ENCODE measurements at regions not wholly inside any gene's neighbourhood (a gene's known extent, or its start where the extent isn't known, plus 50 kb on each side); places are given as distances from the start of the nearest gene placed in this dataset.

- DNase-seq (ENCODE audit: low read depth in 1 of 2, low spot score in 1 of 2) = no peak
These were observed 98.6 kb upstream of the THY1 start for GRCh38 chr11:119521551-119521950.

GRCh38 chr11:119520966-119521365 lies 98.0 kb upstream of the THY1 start:
- no peak for DNase-seq (ENCODE audit: low read depth in 1 of 2, low spot score in 1 of 2)

GRCh38 chr11:119520400-119520799 lies 97.4 kb upstream of the THY1 start:
- DNase-seq (ENCODE audit: low read depth in 1 of 2, low spot score in 1 of 2) = no peak

DNA sequence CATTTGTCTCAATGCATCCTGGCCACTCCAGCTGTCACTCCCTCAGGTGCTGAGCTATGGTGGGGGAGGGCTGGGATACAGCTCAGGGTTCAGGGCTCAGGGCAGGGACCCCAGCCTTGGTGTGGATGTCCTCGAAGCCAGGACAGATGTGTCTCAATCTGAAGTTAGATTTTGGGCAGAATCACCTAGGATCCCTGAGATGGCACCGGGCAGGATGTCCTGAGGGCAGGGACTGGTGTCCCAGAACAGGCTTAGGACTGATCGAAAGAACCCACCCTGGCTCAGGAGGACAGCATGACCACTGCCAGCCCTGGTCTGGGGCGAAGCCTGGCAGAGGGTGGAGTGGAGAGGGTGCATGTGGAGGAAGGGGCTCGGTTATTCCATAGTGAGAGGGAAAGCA lies 96.8 kb upstream of the THY1 start:
- DNase-seq (ENCODE audit: low read depth in 1 of 2, low spot score in 1 of 2) = no peak

DNA sequence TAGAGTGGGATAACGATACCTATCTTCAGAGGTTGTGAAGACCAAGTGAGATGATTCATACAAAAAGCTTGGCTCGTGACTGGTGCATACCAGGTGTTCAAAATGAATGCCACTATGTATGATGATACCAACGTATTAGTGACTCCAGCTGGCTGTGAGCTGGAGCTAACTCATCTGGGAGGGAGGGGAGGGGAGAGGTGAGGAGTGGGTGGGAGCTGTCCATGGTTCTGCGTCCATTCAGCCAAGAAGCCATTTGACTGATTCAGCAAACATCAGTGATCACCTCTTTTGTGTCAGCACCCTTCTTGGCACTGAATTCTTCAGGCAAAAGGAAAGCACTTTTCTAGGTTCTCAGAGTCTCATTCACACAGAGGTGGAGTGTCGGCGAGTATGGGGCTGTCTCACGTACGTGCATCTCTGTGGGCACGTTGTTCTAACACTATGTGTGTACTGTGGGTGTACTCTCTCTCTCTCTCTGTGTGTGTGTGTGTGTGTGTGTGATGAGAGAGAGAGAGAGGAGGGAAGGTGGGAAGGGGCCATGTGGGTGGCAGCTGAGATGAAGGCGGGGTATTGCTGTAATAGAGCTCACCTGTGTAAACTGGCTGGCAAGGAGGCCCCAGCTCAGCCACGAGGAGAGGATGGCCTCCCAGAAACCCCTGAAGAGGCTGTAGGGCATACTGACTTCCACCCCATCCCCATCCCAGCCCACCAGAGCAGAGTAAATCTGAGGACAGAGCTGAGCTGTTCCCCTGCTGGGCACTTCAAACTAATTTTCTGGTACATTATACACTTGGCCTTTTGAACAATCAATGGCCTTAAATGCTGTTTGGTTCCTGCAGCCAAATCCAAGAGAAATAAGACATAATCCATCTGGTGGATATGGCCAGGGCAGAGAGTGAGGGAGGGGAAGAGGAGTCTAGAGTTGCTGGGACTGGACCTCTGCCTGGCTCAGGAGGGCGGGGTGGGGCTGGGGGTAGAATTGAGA lies 96.1 kb upstream of the THY1 start:
- no peak for DNase-seq (ENCODE audit: low read depth in 1 of 2, low spot score in 1 of 2)

DNA sequence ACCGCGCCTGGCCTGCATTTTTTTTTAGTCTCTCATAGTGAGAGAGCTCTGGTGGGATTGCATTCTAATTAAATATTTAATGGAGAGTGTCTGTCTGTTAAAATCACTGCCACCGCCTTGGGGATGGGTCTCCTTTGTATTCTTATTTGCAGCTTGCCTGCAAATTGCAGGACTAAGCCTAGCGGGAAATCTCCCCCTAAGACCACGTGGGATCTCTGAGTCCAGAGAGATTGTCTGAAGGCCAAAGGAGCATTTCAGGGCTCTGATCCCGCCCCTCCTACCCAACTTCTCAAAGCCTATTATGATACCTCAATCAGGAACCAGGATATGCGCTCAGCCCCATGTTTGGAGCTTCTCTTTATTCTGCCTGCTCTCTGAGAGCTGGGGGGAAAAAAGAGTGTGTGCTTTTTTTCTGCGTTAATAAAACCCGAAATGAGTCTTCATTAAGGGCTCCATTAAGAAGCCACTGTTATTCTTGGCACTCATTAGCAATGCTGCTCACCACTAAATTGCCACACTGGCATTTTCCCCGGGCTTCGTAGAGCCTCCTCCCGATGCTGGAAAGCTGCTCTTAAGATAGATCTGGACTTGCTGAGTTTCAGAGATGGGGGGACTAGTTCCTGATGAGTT lies 92.9 kb upstream of the THY1 start:
- DNase-seq (ENCODE audit: low read depth in 1 of 2, low spot score in 1 of 2) = no peak

DNA sequence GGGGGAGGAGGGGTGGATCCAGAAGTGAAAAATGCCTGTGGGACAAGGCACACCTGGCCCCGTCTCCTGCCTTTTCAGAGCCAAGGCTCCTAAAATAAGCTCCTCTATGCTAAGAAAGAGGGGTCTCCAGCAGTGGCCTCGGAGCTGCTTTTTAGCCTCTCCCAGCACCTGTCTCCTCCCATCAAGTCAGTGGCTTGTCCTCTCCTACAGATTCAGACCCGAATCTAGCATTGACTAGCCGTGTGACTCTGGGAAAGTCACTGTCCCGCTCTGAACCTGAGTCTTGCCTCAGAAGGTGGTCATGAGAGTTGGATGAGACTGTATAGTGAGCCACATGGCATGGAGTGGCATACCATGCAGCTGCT lies 90.8 kb upstream of the THY1 start:
- no peak for DNase-seq (ENCODE audit: low read depth in 1 of 2, low spot score in 1 of 2)

- no peak for DNase-seq (ENCODE audit: low read depth in 1 of 2, low spot score in 1 of 2)
These were observed 90.3 kb upstream of the THY1 start for GRCh38 chr11:119513131-119513805.

DNA sequence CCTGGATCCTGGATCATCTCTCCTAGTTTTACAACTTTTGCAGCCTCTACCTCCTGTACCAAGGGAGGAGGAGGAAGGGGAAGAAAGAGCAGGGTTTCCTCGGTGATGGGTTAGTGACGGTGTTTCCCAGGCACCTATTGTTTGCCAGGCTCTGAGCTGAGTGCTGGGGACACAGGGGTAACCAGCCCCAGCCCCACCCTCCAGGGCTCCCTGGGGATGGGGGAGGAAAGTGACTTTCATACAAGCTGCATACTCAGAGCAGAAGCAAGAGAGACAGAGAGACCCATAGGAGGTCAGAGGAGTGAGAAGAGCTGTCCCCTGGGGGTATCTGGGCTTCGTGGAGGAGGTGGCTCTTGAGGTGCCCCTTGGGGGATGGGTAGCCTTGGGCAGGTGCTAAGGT lies 89.4 kb upstream of the THY1 start:
- DNase-seq (ENCODE audit: low read depth in 1 of 2, low spot score in 1 of 2) = no peak

- DNase-seq (ENCODE audit: low read depth in 1 of 2, low spot score in 1 of 2) = no peak
These were observed 88.8 kb upstream of the THY1 start for GRCh38 chr11:119511614-119512306.

DNA sequence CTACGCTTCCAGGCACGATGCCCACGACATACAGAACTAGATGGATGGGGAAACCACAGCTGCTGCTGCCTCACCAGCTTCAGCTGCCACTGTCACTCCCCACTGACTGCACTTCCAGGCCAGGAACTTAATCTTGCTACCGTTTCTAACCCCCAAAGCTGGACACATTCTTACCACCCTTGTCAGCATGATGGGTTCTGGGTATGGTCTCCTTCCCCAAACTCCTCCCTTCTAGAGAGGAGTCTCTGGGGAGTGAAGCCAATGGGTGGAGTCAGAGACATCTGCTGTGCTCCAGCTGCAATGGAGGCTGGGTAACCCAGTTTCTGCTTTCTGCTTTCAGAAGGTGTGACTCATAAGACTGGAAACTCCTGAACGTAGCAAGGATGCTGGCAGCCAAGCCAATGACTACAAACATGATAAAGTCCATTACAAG lies 87.0 kb upstream of the THY1 start:
- no peak for DNase-seq (ENCODE audit: low read depth in 1 of 2, low spot score in 1 of 2)

DNA sequence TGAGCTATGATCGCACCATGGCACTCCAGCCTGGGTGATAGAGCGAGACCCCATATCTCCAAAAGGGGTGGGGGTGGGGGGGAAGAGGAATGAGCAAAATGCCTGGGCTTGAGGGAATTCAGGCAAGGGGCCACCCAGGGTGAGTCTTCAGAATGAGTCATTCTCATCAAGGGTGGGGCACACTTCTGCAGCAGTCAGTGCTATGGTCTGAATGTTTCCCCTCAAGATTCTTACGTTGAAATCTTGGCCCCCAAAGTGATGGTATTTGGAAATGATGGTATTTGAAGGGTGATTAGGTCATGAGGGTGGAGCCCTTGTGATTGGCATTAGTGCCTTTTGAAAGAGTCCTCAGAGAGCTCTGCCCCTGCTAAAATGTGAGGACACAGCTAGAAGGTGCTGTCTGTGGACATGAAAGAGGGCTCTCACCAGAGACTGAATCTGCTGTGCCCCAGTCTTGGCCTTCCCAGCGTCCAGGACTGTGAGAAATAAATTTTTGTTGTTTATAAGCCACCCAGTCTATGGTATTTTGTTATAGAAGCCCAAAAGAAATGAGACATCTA lies 86.4 kb upstream of the THY1 start:
- DNase-seq (ENCODE audit: low read depth in 1 of 2, low spot score in 1 of 2) = no peak

- DNase-seq (ENCODE audit: low read depth in 1 of 2, low spot score in 1 of 2) = no peak
These were observed 83.5 kb upstream of the THY1 start for GRCh38 chr11:119506436-119506835.

- no peak for DNase-seq (ENCODE audit: low read depth in 1 of 2, low spot score in 1 of 2)
These were observed 82.9 kb upstream of the THY1 start for GRCh38 chr11:119505861-119506260.

- no peak for DNase-seq (ENCODE audit: low read depth in 1 of 2, low spot score in 1 of 2)
These were observed 82.1 kb upstream of the THY1 start for GRCh38 chr11:119505071-119505470.

GRCh38 chr11:119504371-119504770 lies 81.4 kb upstream of the THY1 start:
- no peak for DNase-seq (ENCODE audit: low read depth in 1 of 2, low spot score in 1 of 2)

DNA sequence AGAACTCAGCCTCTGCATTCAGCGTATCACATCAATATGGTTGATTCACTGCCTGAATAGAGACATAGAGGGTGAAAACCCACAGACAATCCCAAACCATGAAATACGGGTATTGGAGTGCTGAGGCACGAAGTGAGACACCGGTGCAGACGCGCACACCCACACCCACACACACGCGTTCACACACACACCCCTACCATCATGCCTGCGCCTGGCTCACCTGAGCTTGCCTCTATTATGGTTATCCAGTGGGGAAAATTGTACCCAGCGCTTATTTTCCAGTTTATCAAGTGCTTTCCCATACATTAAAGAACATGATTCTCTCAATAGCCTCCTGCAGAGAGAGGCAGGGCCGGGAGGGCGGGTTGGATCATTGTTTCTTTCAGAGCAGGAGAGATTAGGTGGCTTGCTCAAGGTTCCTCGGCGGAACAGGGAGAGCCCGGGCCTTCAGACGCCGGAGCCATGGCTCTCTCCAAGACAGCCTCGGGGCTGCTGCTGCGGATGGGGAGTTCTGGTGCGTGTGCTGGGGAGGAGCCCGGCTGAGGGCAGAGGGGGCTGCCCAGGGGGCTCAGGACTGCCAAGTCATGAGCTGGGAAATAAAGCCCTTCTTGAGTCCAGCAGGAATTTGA lies 78.9 kb upstream of the THY1 start:
- DNase-seq (ENCODE audit: low read depth in 1 of 2, low spot score in 1 of 2) = no peak

DNA sequence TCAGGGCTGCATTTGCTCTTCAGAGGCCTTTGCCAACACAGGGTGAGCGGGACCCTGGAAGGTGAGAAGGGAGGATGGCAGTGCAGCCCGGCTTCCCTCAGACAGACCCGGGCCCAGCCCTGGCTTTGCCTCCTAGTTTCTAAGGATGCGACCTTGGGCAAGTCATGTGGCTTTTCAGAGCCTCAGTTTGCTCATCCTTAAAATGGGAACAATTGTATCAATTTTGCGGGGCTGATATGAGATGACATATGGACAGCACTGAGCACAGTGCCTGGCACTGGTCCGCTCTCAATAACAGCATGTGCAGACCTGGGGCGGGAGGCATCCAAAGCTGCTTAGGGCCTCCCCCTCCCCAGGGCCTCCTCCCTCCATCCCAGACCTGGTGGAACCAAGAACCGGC lies 74.7 kb upstream of the THY1 start:
- no peak for DNase-seq (ENCODE audit: low read depth in 1 of 2, low spot score in 1 of 2)

GRCh38 chr11:119496997-119497396 lies 74.0 kb upstream of the THY1 start:
- DNase-seq (ENCODE audit: low read depth in 1 of 2, low spot score in 1 of 2) = no peak

GRCh38 chr11:119496469-119496868 lies 73.5 kb upstream of the THY1 start:
- DNase-seq (ENCODE audit: low read depth in 1 of 2, low spot score in 1 of 2) = no peak

DNA sequence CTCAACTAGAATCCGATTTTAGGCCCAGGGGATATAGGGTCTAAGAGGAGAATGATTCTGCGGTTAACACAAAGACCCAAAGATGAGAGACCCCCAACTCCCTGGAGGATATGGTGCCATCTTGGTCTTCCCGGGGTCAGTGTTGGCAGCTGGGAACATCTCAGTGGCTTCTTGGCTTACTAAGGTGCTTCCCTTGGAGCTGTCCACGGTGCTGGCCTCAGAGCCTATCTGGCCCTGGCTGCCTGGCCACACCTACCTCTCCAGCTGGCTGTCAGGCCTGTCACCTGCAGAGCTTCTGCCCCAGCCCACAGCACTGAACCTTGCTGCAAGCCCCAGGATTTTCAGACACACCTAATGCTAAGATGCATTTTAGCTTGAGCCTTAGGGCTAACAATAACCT lies 70.7 kb upstream of the THY1 start:
- DNase-seq (ENCODE audit: low read depth in 1 of 2, low spot score in 1 of 2) = no peak

All from activated T-helper 1 cell treated with anti-CD3 and anti-CD28 coated beads, Interleukin-2, amount 50 U/mL, for 16 hours (primary cell).